DND-41 (cell line): ENCODE measurements at regions not wholly inside any gene's neighbourhood (a gene's known extent, or its start where the extent isn't known, plus 50 kb on each side); places are given as distances from the start of the nearest gene placed in this dataset.

Experiments used
- ATAC-seq: fragments of 200-7000 bp; cut with Tn5 transposase; 3 replicates; pipeline ENCODE4 v1.9.1; 2021; ENCODE audit warnings: low read depth; ENCODE audit not compliant: insufficient read depth
- DNase-seq: peaks from one replicate; pipeline ENCODE4 v3.0.0-alpha.2; 2020
- H2AFZ ChIP-seq: 2 replicates; pipeline ENCODE4 v1.6.0; 2012; ENCODE audit warnings: low read depth, low read length
- H3K27ac ChIP-seq: 2 replicates; pipeline ENCODE4 v1.5.1; 2012; ENCODE audit warnings: low read length, inconsistent platforms
- H3K27me3 ChIP-seq: fragments of 200-600 bp; sonication (generic); 2 replicates; pipeline ENCODE4 v1.6.0; 2012; ENCODE audit warnings: low read length, mild to moderate bottlenecking, inconsistent platforms; ENCODE audit not compliant: insufficient read depth, poor library complexity
- H3K36me3 ChIP-seq: 2 replicates; pipeline ENCODE4 v1.5.1; 2012; ENCODE audit warnings: low read length, inconsistent platforms; ENCODE audit not compliant: insufficient read depth
- H3K4me1 ChIP-seq: 2 replicates; pipeline ENCODE4 v1.5.1; 2012; ENCODE audit warnings: mild to moderate bottlenecking, low read length; ENCODE audit not compliant: insufficient read depth
- H3K4me2 ChIP-seq: 2 replicates; pipeline ENCODE4 v1.6.0; 2012; ENCODE audit warnings: mild to moderate bottlenecking, moderate library complexity, low read length, inconsistent platforms; ENCODE audit not compliant: insufficient read depth
- H3K4me3 ChIP-seq, 2 experiments: fragments of 200-600 bp in 1 of 2; shearing (Covaris generic) in 1 of 2; 2 replicates each; pipeline ENCODE4 v1.5.1; 2012 to 2016; ENCODE audit warnings: inconsistent platforms in 2 of 2, low read length in 2 of 2, mild to moderate bottlenecking in 2 of 2, low read depth in 1 of 2, moderate library complexity in 1 of 2
- H3K79me2 ChIP-seq: 2 replicates; pipeline ENCODE4 v1.6.0; 2012; ENCODE audit warnings: low read length, inconsistent platforms; ENCODE audit not compliant: insufficient read depth
- H3K9ac ChIP-seq: 2 replicates; pipeline ENCODE4 v1.6.0; 2012; ENCODE audit warnings: low read depth, mild to moderate bottlenecking, inconsistent platforms, low read length, moderate library complexity
- H3K9me3 ChIP-seq: 2 replicates; pipeline ENCODE4 v1.5.1; 2012; ENCODE audit warnings: low read length, moderate library complexity, mild to moderate bottlenecking, inconsistent platforms; ENCODE audit not compliant: insufficient read depth, severe bottlenecking
- H4K20me1 ChIP-seq: 2 replicates; pipeline ENCODE4 v1.6.0; 2012; ENCODE audit warnings: low read length; ENCODE audit not compliant: insufficient read depth
- EZH2 ChIP-seq: IDR thresholded peaks from 3 replicates; pipeline ENCODE4 v1.6.1; 2012; ENCODE audit warnings: borderline replicate concordance, low read depth, mild to moderate bottlenecking, moderate library complexity, low read length, inconsistent platforms; ENCODE audit not compliant: severe bottlenecking
- TF ChIP-seq, protein P1 (sequence below): IDR thresholded peaks from 2 replicates; pipeline ENCODE4 v1.5.1; 2012; ENCODE audit warnings: borderline replicate concordance, low read length, moderate library complexity, mild to moderate bottlenecking; ENCODE audit not compliant: poor library complexity, severe bottlenecking; ENCODE audit errors: extremely low read depth

DNA sequence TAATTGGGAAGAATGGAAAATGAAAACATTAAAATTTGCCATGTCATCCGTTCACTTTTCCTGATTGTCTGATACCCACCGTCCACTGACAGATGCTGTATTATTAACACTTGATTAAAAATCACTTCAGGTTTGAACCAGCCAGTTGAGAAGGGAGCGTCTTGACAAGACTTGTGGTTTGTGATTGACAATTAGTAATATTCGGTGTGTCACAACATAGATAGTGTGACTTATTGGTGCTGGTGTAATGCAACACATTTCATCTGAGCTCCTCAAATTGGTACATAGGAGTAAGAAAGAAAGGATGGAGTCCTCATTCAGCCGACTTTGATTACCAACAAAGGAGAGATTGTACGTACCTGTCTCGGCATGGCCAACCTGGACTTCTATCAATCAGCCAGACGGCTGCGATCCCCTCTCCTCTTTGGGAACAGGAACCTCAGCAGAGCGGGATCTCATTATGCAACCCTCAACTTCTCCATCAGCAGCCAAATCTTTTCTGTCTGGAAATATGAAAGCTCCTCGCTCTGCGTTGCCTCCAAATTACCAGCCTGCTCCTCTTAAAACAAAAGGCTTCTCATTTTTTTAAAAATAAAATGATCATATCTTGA, 211.7 kb upstream of the MVB12B start:
- ATAC-seq = no peak
- Histone ChIP-seq H3K27me3 (peaks cover 5% of the 10 kb centered on the region), H3K4me1 (no peaks in the 10 kb centered on the region), H3K4me3 (no peak overlapping the region), H2AFZ (no peak overlapping the region), H3K9me3 (no peaks in the 10 kb centered on the region), H3K4me2 (no peak overlapping the region), H3K9ac (no peak overlapping the region), H3K36me3 (no peaks in the 10 kb centered on the region), H3K79me2 (no peaks in the 10 kb centered on the region), H3K27ac (no peak overlapping the region), H4K20me1 (no peaks in the 10 kb centered on the region)
- DNase-seq = no peak
- TF ChIP-seq EZH2 = no peak
- TF ChIP-seq, protein P1, sequence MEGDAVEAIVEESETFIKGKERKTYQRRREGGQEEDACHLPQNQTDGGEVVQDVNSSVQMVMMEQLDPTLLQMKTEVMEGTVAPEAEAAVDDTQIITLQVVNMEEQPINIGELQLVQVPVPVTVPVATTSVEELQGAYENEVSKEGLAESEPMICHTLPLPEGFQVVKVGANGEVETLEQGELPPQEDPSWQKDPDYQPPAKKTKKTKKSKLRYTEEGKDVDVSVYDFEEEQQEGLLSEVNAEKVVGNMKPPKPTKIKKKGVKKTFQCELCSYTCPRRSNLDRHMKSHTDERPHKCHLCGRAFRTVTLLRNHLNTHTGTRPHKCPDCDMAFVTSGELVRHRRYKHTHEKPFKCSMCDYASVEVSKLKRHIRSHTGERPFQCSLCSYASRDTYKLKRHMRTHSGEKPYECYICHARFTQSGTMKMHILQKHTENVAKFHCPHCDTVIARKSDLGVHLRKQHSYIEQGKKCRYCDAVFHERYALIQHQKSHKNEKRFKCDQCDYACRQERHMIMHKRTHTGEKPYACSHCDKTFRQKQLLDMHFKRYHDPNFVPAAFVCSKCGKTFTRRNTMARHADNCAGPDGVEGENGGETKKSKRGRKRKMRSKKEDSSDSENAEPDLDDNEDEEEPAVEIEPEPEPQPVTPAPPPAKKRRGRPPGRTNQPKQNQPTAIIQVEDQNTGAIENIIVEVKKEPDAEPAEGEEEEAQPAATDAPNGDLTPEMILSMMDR = no peak

DNA sequence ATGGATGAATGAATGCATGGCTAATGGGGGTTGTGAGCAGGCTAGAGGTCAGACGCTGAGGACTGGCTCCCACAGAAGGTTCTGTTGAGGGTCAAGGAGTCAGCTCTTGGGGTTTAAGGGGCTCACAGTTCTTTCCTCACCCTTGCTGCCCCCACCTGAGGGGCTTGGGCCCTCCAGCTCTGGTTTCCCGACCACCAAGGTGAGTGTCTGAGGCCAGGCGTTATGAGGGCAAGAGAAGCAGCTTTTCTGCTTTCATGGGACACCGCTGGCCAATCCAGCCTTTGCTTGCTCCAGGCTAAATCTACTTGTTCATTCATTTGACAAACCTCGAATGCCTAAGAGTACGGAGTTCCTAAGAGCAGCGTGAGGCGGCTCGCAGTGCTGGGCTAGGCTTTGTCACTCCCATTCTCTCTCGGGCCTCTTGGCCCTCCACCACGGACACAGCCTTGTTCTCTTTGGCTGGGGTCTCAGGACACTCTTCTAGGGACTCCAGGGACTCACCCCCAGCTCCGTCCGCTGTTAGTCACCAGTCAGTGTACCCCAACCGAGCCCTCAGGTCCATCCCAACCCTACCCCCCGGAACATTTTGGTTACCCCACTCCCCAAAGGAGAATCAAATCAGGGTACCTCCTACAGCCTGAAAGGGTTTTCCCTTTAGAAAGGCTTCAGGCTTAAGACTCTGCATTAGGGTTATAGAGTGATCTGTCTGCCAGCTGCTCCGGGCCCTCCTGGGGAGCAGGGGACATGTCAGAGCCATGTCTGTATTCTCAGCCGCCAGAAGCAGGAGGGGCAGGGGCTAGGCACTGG, 210.1 kb upstream of the MVB12B start:
- no peak for DNase-seq
- peaks cover 5% of the 10 kb centered on the region for H3K27me3 ChIP-seq
- no peak overlapping the region for H3K4me3 ChIP-seq

DNA sequence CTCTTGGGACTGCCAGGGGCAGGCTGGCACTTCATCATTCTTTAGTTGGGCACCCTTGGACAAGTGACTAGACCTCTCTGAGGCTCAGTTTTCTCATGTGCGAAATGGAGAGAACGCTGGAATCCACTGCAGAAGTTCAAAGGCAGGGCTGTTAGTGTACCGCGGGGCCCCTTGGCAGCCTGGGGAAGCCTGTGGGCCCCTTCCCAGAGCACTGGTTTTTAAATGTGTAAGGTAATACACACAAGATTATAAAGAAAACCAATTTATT, 209.5 kb upstream of the MVB12B start:
- no peak overlapping the region for H3K27ac ChIP-seq
- peaks cover 5% of the 10 kb centered on the region for H3K27me3 ChIP-seq
- no peak overlapping the region for H3K4me2 ChIP-seq
- H3K36me3 ChIP-seq = no peaks in the 10 kb centered on the region
- no peak for DNase-seq
- no peak overlapping the region for H3K9ac ChIP-seq
- no peaks in the 10 kb centered on the region for H3K9me3 ChIP-seq
- H3K4me1 ChIP-seq = no peaks in the 10 kb centered on the region
- H3K4me3 ChIP-seq = no peak overlapping the region
- ATAC-seq = no peak
- H4K20me1 ChIP-seq = no peaks in the 10 kb centered on the region
- TF ChIP-seq EZH2 = no peak
- TF ChIP-seq, protein P1 = no peak
- H2AFZ ChIP-seq = no peak overlapping the region
- no peaks in the 10 kb centered on the region for H3K79me2 ChIP-seq

More for the DNA sequence above, 210.1 kb upstream of the MVB12B start:
- ATAC-seq = no peak
- no peaks in the 10 kb centered on the region for H4K20me1 ChIP-seq
- H3K9ac ChIP-seq = no peak overlapping the region
- H3K4me1 ChIP-seq = no peaks in the 10 kb centered on the region
- H3K27ac ChIP-seq = no peak overlapping the region
- H3K36me3 ChIP-seq = no peaks in the 10 kb centered on the region
- no peaks in the 10 kb centered on the region for H3K79me2 ChIP-seq
- H2AFZ ChIP-seq = no peak overlapping the region
- TF ChIP-seq, protein P1 = no peak
- no peak for TF ChIP-seq EZH2
- no peak overlapping the region for H3K4me2 ChIP-seq
- H3K9me3 ChIP-seq = no peaks in the 10 kb centered on the region
